H9 (cell line): ENCODE measurements at regions not wholly inside any gene's neighbourhood (a gene's known extent, or its start where the extent isn't known, plus 50 kb on each side); places are given as distances from the start of the nearest gene placed in this dataset.
A peak's percentile ranks its signal among the peaks of the same experiment; 100 is the strongest.

Source experiments
- DNase-seq: peaks from one replicate; pipeline ENCODE4 v3.0.0-alpha.2; 2017
- H2AFZ ChIP-seq: one replicate; pipeline ENCODE4 v1.6.1; 2013; ENCODE audit warnings: mild to moderate bottlenecking, low read length, control low read depth, moderate library complexity
- H2AK5ac ChIP-seq: 2 replicates; pipeline ENCODE4 v1.6.1; 2013; ENCODE audit warnings: low read length, control low read depth, mixed read lengths; ENCODE audit not compliant: insufficient read length
- H2BK120ac ChIP-seq: one replicate; pipeline ENCODE4 v1.6.1; 2013; ENCODE audit warnings: low read depth, mild to moderate bottlenecking, low read length, control low read depth, inconsistent platforms; ENCODE audit not compliant: poor library complexity, severe bottlenecking
- H2BK12ac ChIP-seq: 2 replicates; pipeline ENCODE4 v1.6.1; 2013; ENCODE audit warnings: low read length, control low read depth, mixed read lengths, low read depth; ENCODE audit not compliant: insufficient read length
- H2BK15ac ChIP-seq: 2 replicates; pipeline ENCODE4 v1.6.1; 2013; ENCODE audit warnings: low read depth, low read length, control low read depth
- H2BK20ac ChIP-seq: one replicate; pipeline ENCODE4 v1.6.1; 2013; ENCODE audit warnings: low read depth, mild to moderate bottlenecking, low read length, control low read depth, inconsistent platforms; ENCODE audit not compliant: poor library complexity, severe bottlenecking
- H2BK5ac ChIP-seq: 2 replicates; pipeline ENCODE4 v1.6.1; 2013; ENCODE audit warnings: low read length, control low read depth, mixed read lengths; ENCODE audit not compliant: insufficient read length
- H3K14ac ChIP-seq: 2 replicates; pipeline ENCODE4 v1.6.1; 2013; ENCODE audit warnings: low read length, control low read depth; ENCODE audit not compliant: insufficient read depth
- H3K18ac ChIP-seq: 2 replicates; pipeline ENCODE4 v1.6.1; 2013; ENCODE audit warnings: low read depth, mild to moderate bottlenecking, mixed read lengths, low read length, control low read depth; ENCODE audit not compliant: insufficient read length
- H3K23ac ChIP-seq: 2 replicates; pipeline ENCODE4 v1.6.1; 2013; ENCODE audit warnings: low read length, control low read depth, mixed read lengths, low read depth; ENCODE audit not compliant: insufficient read length
- H3K23me2 ChIP-seq: 2 replicates; pipeline ENCODE4 v1.6.1; 2013; ENCODE audit warnings: low read depth, mild to moderate bottlenecking, mixed read lengths, low read length, control low read depth; ENCODE audit not compliant: insufficient read length, poor library complexity, severe bottlenecking
- H3K27ac ChIP-seq: 2 replicates; pipeline ENCODE4 v1.5.1; 2013; ENCODE audit warnings: low read length, control low read depth, mixed read lengths, low read depth; ENCODE audit not compliant: insufficient read length
- H3K27me3 ChIP-seq: 2 replicates; pipeline ENCODE4 v1.6.1; 2013; ENCODE audit warnings: low read length, control low read depth, inconsistent platforms; ENCODE audit not compliant: insufficient read depth
- H3K4ac ChIP-seq: 2 replicates; pipeline ENCODE4 v1.6.1; 2013; ENCODE audit warnings: low read depth, mild to moderate bottlenecking, control low read depth, inconsistent platforms, low read length, moderate library complexity
- H3K4me1 ChIP-seq: 2 replicates; pipeline ENCODE4 v1.6.1; 2013; ENCODE audit warnings: low read length, control low read depth, inconsistent platforms; ENCODE audit not compliant: insufficient read depth
- H3K4me2 ChIP-seq: 2 replicates; pipeline ENCODE4 v1.6.1; 2013; ENCODE audit warnings: low read length, control low read depth, mixed read lengths; ENCODE audit not compliant: insufficient read length, insufficient read depth
- H3K56ac ChIP-seq: 2 replicates; pipeline ENCODE4 v1.6.1; 2013; ENCODE audit warnings: low read depth, mild to moderate bottlenecking, mixed read lengths, low read length, control low read depth; ENCODE audit not compliant: insufficient read length
- H3K79me1 ChIP-seq: 2 replicates; pipeline ENCODE4 v1.6.1; 2013; ENCODE audit warnings: low read depth, mild to moderate bottlenecking, moderate library complexity, low read length, control low read depth, inconsistent platforms; ENCODE audit not compliant: insufficient read depth, poor library complexity, severe bottlenecking
- H3K79me2 ChIP-seq: 2 replicates; pipeline ENCODE4 v1.6.1; 2013; ENCODE audit warnings: low read length, control low read depth, inconsistent platforms; ENCODE audit not compliant: insufficient read depth
- H3K9ac ChIP-seq: 2 replicates; pipeline ENCODE4 v1.6.1; 2013; ENCODE audit warnings: low read length, control low read depth, mixed read lengths; ENCODE audit not compliant: insufficient read length; ENCODE audit errors: extremely low read depth
- H3K9me3 ChIP-seq: one replicate; pipeline ENCODE4 v1.6.1; 2013; ENCODE audit warnings: low read depth, low read length, inconsistent platforms; ENCODE audit not compliant: control insufficient read depth
- H3T11ph ChIP-seq: one replicate; pipeline ENCODE4 v1.6.1; 2013; ENCODE audit warnings: mild to moderate bottlenecking, low read length, control low read depth, inconsistent platforms
- H4K20me1 ChIP-seq: one replicate; pipeline ENCODE4 v1.6.1; 2013; ENCODE audit not compliant: control insufficient read depth, insufficient read length, insufficient read depth
- H4K5ac ChIP-seq: 2 replicates; pipeline ENCODE4 v1.6.1; 2013; ENCODE audit warnings: low read depth, mild to moderate bottlenecking, mixed read lengths, low read length, control low read depth; ENCODE audit not compliant: insufficient read length
- H4K8ac ChIP-seq: replicated peaks from 2 replicates; pipeline ENCODE4 v1.6.1; 2013; ENCODE audit warnings: low read length, control low read depth, mixed read lengths, low read depth; ENCODE audit not compliant: insufficient read length
- H4K91ac ChIP-seq: 2 replicates; pipeline ENCODE4 v1.6.1; 2013; ENCODE audit warnings: low read depth, mild to moderate bottlenecking, moderate library complexity, mixed read lengths, low read length, control low read depth; ENCODE audit not compliant: insufficient read length
- H3K27ac Mint-ChIP-seq, 3 experiments: 2 replicates in 2 of 3; 3 replicates in 1 of 3; pipeline ENCODE4 v1.8.0; 2020 to 2021; ENCODE audit warnings: mixed read lengths in 3 of 3, mild to moderate bottlenecking in 1 of 3, moderate library complexity in 1 of 3
- H3K27me3 Mint-ChIP-seq: 2 replicates; pipeline ENCODE4 v1.8.0; 2021; ENCODE audit warnings: low read depth, mild to moderate bottlenecking, moderate library complexity, mixed read lengths
- H3K36me3 Mint-ChIP-seq, 3 experiments: 2 replicates in 2 of 3; 3 replicates in 1 of 3; pipeline ENCODE4 v1.8.0; 2020 to 2021; ENCODE audit warnings: low read depth in 3 of 3, mixed read lengths in 3 of 3; ENCODE audit not compliant: insufficient read depth in 1 of 3
- H3K4me1 Mint-ChIP-seq, 2 experiments: 2 replicates each; pipeline ENCODE4 v1.8.0; 2020; ENCODE audit warnings: mixed read lengths in 2 of 2
- H3K4me3 Mint-ChIP-seq, 2 experiments: 2 replicates in 1 of 2; 3 replicates in 1 of 2; pipeline ENCODE4 v1.8.0; 2020 to 2021; ENCODE audit warnings: mild to moderate bottlenecking in 2 of 2, mixed read lengths in 2 of 2, moderate library complexity in 1 of 2
- H3K9me3 Mint-ChIP-seq, 2 experiments: 2 replicates in 1 of 2; 3 replicates in 1 of 2; pipeline ENCODE4 v1.8.0; 2020; ENCODE audit warnings: mild to moderate bottlenecking in 2 of 2, mixed read lengths in 2 of 2, moderate library complexity in 1 of 2
- WGBS: extraction: QIAGEN DNeasy Blood & Tissue Kit; methylation state at CpG from one replicate; pipeline ENCODE4 v1.1.7; 2013; ENCODE audit warnings: missing lambda C conversion rate, low lambda C conversion rate, mixed read lengths; ENCODE audit not compliant: insufficient read length; ENCODE audit errors: extremely low coverage; 5-methylcytosine and 5-hydroxymethylcytosine counted together
- TF ChIP-seq, protein P1 (sequence below): fragments of 200-600 bp; sonication (generic); conservative IDR thresholded peaks from 3 replicates; pipeline ENCODE4 v1.8.0; 2021; ENCODE audit warnings: antibody characterized with exemption, mild to moderate bottlenecking

DNA sequence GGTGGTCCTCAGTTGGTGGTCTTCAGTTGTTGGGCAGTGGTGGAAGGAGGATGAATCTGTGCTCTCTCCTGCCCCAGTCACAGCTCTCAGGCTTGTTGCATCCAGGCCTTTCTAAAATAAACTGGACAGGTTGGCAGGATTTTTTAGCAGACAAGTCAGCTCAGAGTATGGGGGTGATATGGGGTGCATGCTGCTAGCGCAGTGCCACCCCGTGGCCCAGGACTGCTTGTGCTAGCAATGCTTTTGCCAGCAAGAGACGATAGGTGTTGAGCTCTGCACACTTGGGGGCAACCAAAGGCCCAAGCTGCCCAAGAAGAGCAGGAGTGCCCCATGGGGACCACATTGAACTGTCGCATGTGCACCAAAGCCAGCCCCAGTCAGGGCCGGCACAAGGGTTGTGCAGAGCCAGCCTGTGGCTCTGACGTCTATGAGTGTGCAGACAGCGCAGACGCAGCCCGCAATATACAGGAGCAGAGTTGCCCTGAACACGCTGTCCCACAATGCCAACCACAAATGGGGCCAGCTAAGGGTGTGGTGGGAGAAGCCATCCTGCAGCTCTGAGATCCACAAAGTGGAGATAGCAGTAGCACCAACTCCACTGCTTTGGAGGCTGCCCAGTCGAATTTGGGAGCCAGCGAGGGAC is 49.8 kb upstream of the PDSS1 start:
- Mint-ChIP-seq H3K27me3 (no peaks in the 10 kb centered on the region), H3K27ac (0 out of 7 replicates have a peak overlapping the region, but pooled peaks of 1 of the 3 experiments have one; percentile 15), H3K9me3 (no peaks in the 10 kb centered on the region), H3K4me1 (peaks cover 0 to 5% of the 10 kb centered on the region in 2 experiments; a peak in 3 of 4 replicates), H3K36me3 (no peaks in the 10 kb centered on the region), H3K4me3 (no peak overlapping the region)
- no peak for DNase-seq
- no peak overlapping the region for H3K4ac ChIP-seq
- H3K27ac ChIP-seq: no peak overlapping the region
- H2AFZ ChIP-seq: no peak overlapping the region
- no peak overlapping the region for H3K56ac ChIP-seq
- no peaks in the 10 kb centered on the region for H3K4me1 ChIP-seq
- H3K79me2 ChIP-seq: no peaks in the 10 kb centered on the region
- H3T11ph ChIP-seq: no peak overlapping the region
- no peak overlapping the region for H3K4me2 ChIP-seq
- TF ChIP-seq, protein P1, sequence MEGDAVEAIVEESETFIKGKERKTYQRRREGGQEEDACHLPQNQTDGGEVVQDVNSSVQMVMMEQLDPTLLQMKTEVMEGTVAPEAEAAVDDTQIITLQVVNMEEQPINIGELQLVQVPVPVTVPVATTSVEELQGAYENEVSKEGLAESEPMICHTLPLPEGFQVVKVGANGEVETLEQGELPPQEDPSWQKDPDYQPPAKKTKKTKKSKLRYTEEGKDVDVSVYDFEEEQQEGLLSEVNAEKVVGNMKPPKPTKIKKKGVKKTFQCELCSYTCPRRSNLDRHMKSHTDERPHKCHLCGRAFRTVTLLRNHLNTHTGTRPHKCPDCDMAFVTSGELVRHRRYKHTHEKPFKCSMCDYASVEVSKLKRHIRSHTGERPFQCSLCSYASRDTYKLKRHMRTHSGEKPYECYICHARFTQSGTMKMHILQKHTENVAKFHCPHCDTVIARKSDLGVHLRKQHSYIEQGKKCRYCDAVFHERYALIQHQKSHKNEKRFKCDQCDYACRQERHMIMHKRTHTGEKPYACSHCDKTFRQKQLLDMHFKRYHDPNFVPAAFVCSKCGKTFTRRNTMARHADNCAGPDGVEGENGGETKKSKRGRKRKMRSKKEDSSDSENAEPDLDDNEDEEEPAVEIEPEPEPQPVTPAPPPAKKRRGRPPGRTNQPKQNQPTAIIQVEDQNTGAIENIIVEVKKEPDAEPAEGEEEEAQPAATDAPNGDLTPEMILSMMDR: no peak
- H3K9me3 ChIP-seq: no peaks in the 10 kb centered on the region
- no peaks in the 10 kb centered on the region for H4K20me1 ChIP-seq
- no peak overlapping the region for H3K18ac ChIP-seq
- H3K27me3 ChIP-seq: no peaks in the 10 kb centered on the region
- H2BK15ac ChIP-seq: no peak overlapping the region
- WGBS: no CpG with 5 or more reads among the region's 12 CpGs
- H2BK12ac ChIP-seq: no peak overlapping the region
- H4K5ac ChIP-seq: no peak overlapping the region
- H2BK5ac ChIP-seq: no peak overlapping the region
- H3K14ac ChIP-seq: no peak overlapping the region
- H3K9ac ChIP-seq: no peak overlapping the region
- H4K8ac ChIP-seq: no peak overlapping the region
- no peak overlapping the region for H4K91ac ChIP-seq
- no peaks in the 10 kb centered on the region for H3K79me1 ChIP-seq
- H2AK5ac ChIP-seq: no peak overlapping the region
- no peak overlapping the region for H2BK20ac ChIP-seq
- no peak overlapping the region for H3K23ac ChIP-seq
- no peak overlapping the region for H2BK120ac ChIP-seq
- H3K23me2 ChIP-seq: no peaks in the 10 kb centered on the region
